ENCODE measurements at regions not wholly inside any gene's neighbourhood (a gene's known extent, or its start where the extent isn't known, plus 50 kb on each side); places are given as distances from the start of the nearest gene placed in this dataset.

GRCh38 chr14:71264260-71264659 is 357.0 kb downstream of the PCNX1 start:
- no peak for DNase-seq
- no peak for ATAC-seq (ENCODE audit: insufficient read depth, low read depth)
- TF ChIP-seq EZH2 (IDR thresholded peaks at IDR 0.05; ENCODE audit: borderline replicate concordance, low read depth, low read length, severe bottlenecking), result no peak
- no peak for TF ChIP-seq CTCF (IDR thresholded peaks at IDR 0.05; ENCODE audit: borderline replicate concordance, extremely low read depth, low read length, poor library complexity, severe bottlenecking)

GRCh38 chr14:71267007-71267513 is 359.8 kb downstream of the PCNX1 start:
- no peak overlapping the region for H3K4me3 ChIP-seq (ENCODE audit: low read depth in 1 of 2, low read length in 2 of 2)

More at GRCh38 chr14:71264260-71264659, 357.0 kb downstream of the PCNX1 start:
- no peaks in the 10 kb centered on the region for H3K79me2 ChIP-seq (ENCODE audit: insufficient read depth, low read length)
- H3K4me2 ChIP-seq (ENCODE audit: insufficient read depth, low read length), result no peak overlapping the region
- no peak overlapping the region for H3K27ac ChIP-seq (ENCODE audit: low read length)
- H2AFZ ChIP-seq (ENCODE audit: low read depth, low read length), result no peak overlapping the region
- no peaks in the 10 kb centered on the region for H3K36me3 ChIP-seq (ENCODE audit: insufficient read depth, low read length)
- no peak overlapping the region for H3K4me3 ChIP-seq (ENCODE audit: low read depth in 1 of 2, low read length in 2 of 2)
- peaks cover 15% of the 10 kb centered on the region for H3K9me3 ChIP-seq (ENCODE audit: insufficient read depth, low read length, severe bottlenecking)
- H3K27me3 ChIP-seq (ENCODE audit: insufficient read depth, low read length, poor library complexity), result no peaks in the 10 kb centered on the region
- H4K20me1 ChIP-seq (ENCODE audit: insufficient read depth, low read length), result no peaks in the 10 kb centered on the region
- peaks cover 8% of the 10 kb centered on the region for H3K4me1 ChIP-seq (ENCODE audit: insufficient read depth, low read length)
- no peak overlapping the region for H3K9ac ChIP-seq (ENCODE audit: low read depth, low read length)

GRCh38 chr14:71267691-71268090 is 360.4 kb downstream of the PCNX1 start:
- no peak overlapping the region for H3K9ac ChIP-seq (ENCODE audit: low read depth, low read length)
- TF ChIP-seq CTCF (IDR thresholded peaks at IDR 0.05; ENCODE audit: borderline replicate concordance, extremely low read depth, low read length, poor library complexity, severe bottlenecking), result no peak
- TF ChIP-seq EZH2 (IDR thresholded peaks at IDR 0.05; ENCODE audit: borderline replicate concordance, low read depth, low read length, severe bottlenecking), result no peak
- H3K27ac ChIP-seq (ENCODE audit: low read length), result no peak overlapping the region
- no peaks in the 10 kb centered on the region for H4K20me1 ChIP-seq (ENCODE audit: insufficient read depth, low read length)
- no peaks in the 10 kb centered on the region for H3K27me3 ChIP-seq (ENCODE audit: insufficient read depth, low read length, poor library complexity)
- H3K79me2 ChIP-seq (ENCODE audit: insufficient read depth, low read length), result no peaks in the 10 kb centered on the region
- H3K9me3 ChIP-seq (ENCODE audit: insufficient read depth, low read length, severe bottlenecking), result peaks cover 7% of the 10 kb centered on the region
- no peak for DNase-seq
- peaks cover 8% of the 10 kb centered on the region for H3K4me1 ChIP-seq (ENCODE audit: insufficient read depth, low read length)
- H2AFZ ChIP-seq (ENCODE audit: low read depth, low read length), result no peak overlapping the region
- H3K36me3 ChIP-seq (ENCODE audit: insufficient read depth, low read length), result no peaks in the 10 kb centered on the region
- ATAC-seq (ENCODE audit: insufficient read depth, low read depth), result peak; percentile 57; the same call in 2 of the 3 replicates
- no peak overlapping the region for H3K4me3 ChIP-seq (ENCODE audit: low read depth in 1 of 2, low read length in 2 of 2)
- peak overlapping the region; percentile 27; the same call in 1 of the 2 replicates for H3K4me2 ChIP-seq (ENCODE audit: insufficient read depth, low read length)

More at GRCh38 chr14:71267007-71267513, 359.8 kb downstream of the PCNX1 start:
- Histone ChIP-seq H3K4me2 (ENCODE audit: insufficient read depth, low read length) (no peak overlapping the region), H3K4me1 (ENCODE audit: insufficient read depth, low read length) (peaks cover 8% of the 10 kb centered on the region), H3K9ac (ENCODE audit: low read depth, low read length) (no peak overlapping the region), H2AFZ (ENCODE audit: low read depth, low read length) (no peak overlapping the region), H3K79me2 (ENCODE audit: insufficient read depth, low read length) (no peaks in the 10 kb centered on the region), H3K27me3 (ENCODE audit: insufficient read depth, low read length, poor library complexity) (no peaks in the 10 kb centered on the region), H3K27ac (ENCODE audit: low read length) (no peak overlapping the region), H3K36me3 (ENCODE audit: insufficient read depth, low read length) (no peaks in the 10 kb centered on the region), H4K20me1 (ENCODE audit: insufficient read depth, low read length) (no peaks in the 10 kb centered on the region), H3K9me3 (ENCODE audit: insufficient read depth, low read length, severe bottlenecking) (peaks cover 7% of the 10 kb centered on the region)
- ATAC-seq (ENCODE audit: insufficient read depth, low read depth), result no peak
- DNase-seq, result no peak
- TF ChIP-seq CTCF (IDR thresholded peaks at IDR 0.05; ENCODE audit: borderline replicate concordance, extremely low read depth, low read length, poor library complexity, severe bottlenecking) (no peak), EZH2 (IDR thresholded peaks at IDR 0.05; ENCODE audit: borderline replicate concordance, low read depth, low read length, severe bottlenecking) (no peak)

Measured in DND-41 (cell line).